ENCODE measurements at regions not wholly inside any gene's neighbourhood (a gene's known extent, or its start where the extent isn't known, plus 50 kb on each side); places are given as distances from the start of the nearest gene placed in this dataset.
"Not testable (repeated sequence)": the region's sequence is repeated elsewhere in the genome, so short reads cannot be mapped to it uniquely, and the experiment has no call there.

- TF ChIP-seq EZH2 (IDR thresholded peaks at IDR 0.05; ENCODE audit: low read length, missing control alignments) = no peak
- TF ChIP-seq, protein P1, sequence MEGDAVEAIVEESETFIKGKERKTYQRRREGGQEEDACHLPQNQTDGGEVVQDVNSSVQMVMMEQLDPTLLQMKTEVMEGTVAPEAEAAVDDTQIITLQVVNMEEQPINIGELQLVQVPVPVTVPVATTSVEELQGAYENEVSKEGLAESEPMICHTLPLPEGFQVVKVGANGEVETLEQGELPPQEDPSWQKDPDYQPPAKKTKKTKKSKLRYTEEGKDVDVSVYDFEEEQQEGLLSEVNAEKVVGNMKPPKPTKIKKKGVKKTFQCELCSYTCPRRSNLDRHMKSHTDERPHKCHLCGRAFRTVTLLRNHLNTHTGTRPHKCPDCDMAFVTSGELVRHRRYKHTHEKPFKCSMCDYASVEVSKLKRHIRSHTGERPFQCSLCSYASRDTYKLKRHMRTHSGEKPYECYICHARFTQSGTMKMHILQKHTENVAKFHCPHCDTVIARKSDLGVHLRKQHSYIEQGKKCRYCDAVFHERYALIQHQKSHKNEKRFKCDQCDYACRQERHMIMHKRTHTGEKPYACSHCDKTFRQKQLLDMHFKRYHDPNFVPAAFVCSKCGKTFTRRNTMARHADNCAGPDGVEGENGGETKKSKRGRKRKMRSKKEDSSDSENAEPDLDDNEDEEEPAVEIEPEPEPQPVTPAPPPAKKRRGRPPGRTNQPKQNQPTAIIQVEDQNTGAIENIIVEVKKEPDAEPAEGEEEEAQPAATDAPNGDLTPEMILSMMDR (conservative IDR thresholded peaks at IDR 0.05 in 1 of 2, IDR thresholded peaks at IDR 0.05 in 1 of 2; ENCODE audit: low read depth in 1 of 2, low read length in 2 of 2) = no peak
These were observed 322.3 kb upstream of the SETBP1 start for GRCh38 chr18:44358402-44358801.

GRCh38 chr18:44359741-44360140 lies 320.9 kb upstream of the SETBP1 start:
- not testable (repeated sequence) for H3K4me3 ChIP-seq (replicated peaks in 1 of 4; ENCODE audit: control extremely low read depth in 1 of 4, insufficient read depth in 1 of 4, low read depth in 3 of 4, low read length in 4 of 4); H3K27ac ChIP-seq (ENCODE audit: insufficient read depth, low read length); H3K4me1 ChIP-seq (ENCODE audit: control insufficient read depth, extremely low read depth, insufficient read depth, low read length); H3K27me3 ChIP-seq (ENCODE audit: control insufficient read depth, insufficient read depth, low read length); H2AFZ ChIP-seq (ENCODE audit: low read length); H3K9ac ChIP-seq (ENCODE audit: insufficient read depth, low read length); H4K20me1 ChIP-seq (ENCODE audit: control insufficient read depth, extremely low read depth, insufficient read depth, low read length); H3K36me3 ChIP-seq (ENCODE audit: control insufficient read depth, insufficient read depth, low read length); DNase-seq (ENCODE audit: low read depth in 2 of 2); H3K4me2 ChIP-seq (ENCODE audit: extremely low read depth, insufficient read depth, low read length); H3K9me3 ChIP-seq (ENCODE audit: control insufficient read depth, insufficient read depth, low read depth, low read length); H3K79me2 ChIP-seq (ENCODE audit: control insufficient read depth, insufficient read depth, low read length)

More at GRCh38 chr18:44358402-44358801, 322.3 kb upstream of the SETBP1 start:
- H3K4me2 ChIP-seq (ENCODE audit: extremely low read depth, insufficient read depth, low read length) = no peak overlapping the region
- H3K27me3 ChIP-seq (ENCODE audit: control insufficient read depth, insufficient read depth, low read length) = no peaks in the 10 kb centered on the region
- H3K36me3 ChIP-seq (ENCODE audit: control insufficient read depth, insufficient read depth, low read length) = no peaks in the 10 kb centered on the region
- no peak overlapping the region for H2AFZ ChIP-seq (ENCODE audit: low read length)
- H3K79me2 ChIP-seq (ENCODE audit: control insufficient read depth, insufficient read depth, low read length) = no peaks in the 10 kb centered on the region
- no peak overlapping the region for H3K27ac ChIP-seq (ENCODE audit: insufficient read depth, low read length)
- H3K9me3 ChIP-seq (ENCODE audit: control insufficient read depth, insufficient read depth, low read depth, low read length) = no peaks in the 10 kb centered on the region
- no peak for DNase-seq (ENCODE audit: low read depth in 2 of 2)
- H3K9ac ChIP-seq (ENCODE audit: insufficient read depth, low read length) = no peak overlapping the region
- H4K20me1 ChIP-seq (ENCODE audit: control insufficient read depth, extremely low read depth, insufficient read depth, low read length) = no peaks in the 10 kb centered on the region
- no peaks in the 10 kb centered on the region for H3K4me1 ChIP-seq (ENCODE audit: control insufficient read depth, extremely low read depth, insufficient read depth, low read length)
- H3K4me3 ChIP-seq (replicated peaks in 1 of 4; ENCODE audit: control extremely low read depth in 1 of 4, insufficient read depth in 1 of 4, low read depth in 3 of 4, low read length in 4 of 4) = no peak overlapping the region

GRCh38 chr18:44362213-44362612 lies 318.5 kb upstream of the SETBP1 start:
- H3K9me3 ChIP-seq (ENCODE audit: control insufficient read depth, insufficient read depth, low read depth, low read length); H4K20me1 ChIP-seq (ENCODE audit: control insufficient read depth, extremely low read depth, insufficient read depth, low read length); H3K27ac ChIP-seq (ENCODE audit: insufficient read depth, low read length); DNase-seq (ENCODE audit: low read depth in 2 of 2); H3K27me3 ChIP-seq (ENCODE audit: control insufficient read depth, insufficient read depth, low read length); H3K79me2 ChIP-seq (ENCODE audit: control insufficient read depth, insufficient read depth, low read length); H2AFZ ChIP-seq (ENCODE audit: low read length); H3K4me1 ChIP-seq (ENCODE audit: control insufficient read depth, extremely low read depth, insufficient read depth, low read length); H3K9ac ChIP-seq (ENCODE audit: insufficient read depth, low read length); H3K4me3 ChIP-seq (replicated peaks in 1 of 4; ENCODE audit: control extremely low read depth in 1 of 4, insufficient read depth in 1 of 4, low read depth in 3 of 4, low read length in 4 of 4); H3K36me3 ChIP-seq (ENCODE audit: control insufficient read depth, insufficient read depth, low read length); H3K4me2 ChIP-seq (ENCODE audit: extremely low read depth, insufficient read depth, low read length): not testable (repeated sequence)

DNA sequence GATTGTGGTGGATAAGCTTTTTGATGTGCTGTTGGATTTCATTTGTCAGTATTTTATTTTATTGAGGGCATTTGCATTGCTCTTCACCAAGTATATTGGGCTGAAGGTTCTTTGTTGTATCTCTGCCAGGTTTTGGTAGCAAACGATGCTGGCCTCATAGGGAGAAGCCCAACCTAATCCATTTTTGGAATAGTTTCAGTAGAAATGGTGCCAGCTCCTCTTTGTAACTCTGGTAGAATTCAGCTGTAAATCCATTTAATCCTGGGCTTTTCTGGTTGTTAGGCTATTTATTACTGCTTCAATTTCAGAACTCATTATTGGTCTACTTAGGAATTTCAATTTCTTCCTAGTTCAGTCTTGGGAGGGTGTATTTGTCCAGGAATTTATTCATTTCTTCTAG lies 309.8 kb upstream of the SETBP1 start:
- no peak for TF ChIP-seq EZH2 (IDR thresholded peaks at IDR 0.05; ENCODE audit: low read length, missing control alignments)
- TF ChIP-seq, protein P1 (conservative IDR thresholded peaks at IDR 0.05 in 1 of 2, IDR thresholded peaks at IDR 0.05 in 1 of 2; ENCODE audit: low read depth in 1 of 2, low read length in 2 of 2) = no peak
- H3K27ac ChIP-seq (ENCODE audit: insufficient read depth, low read length) = no peak overlapping the region
- no peaks in the 10 kb centered on the region for H3K79me2 ChIP-seq (ENCODE audit: control insufficient read depth, insufficient read depth, low read length)
- no peak overlapping the region for H2AFZ ChIP-seq (ENCODE audit: low read length)
- no peaks in the 10 kb centered on the region for H3K4me1 ChIP-seq (ENCODE audit: control insufficient read depth, extremely low read depth, insufficient read depth, low read length)
- no peaks in the 10 kb centered on the region for H3K36me3 ChIP-seq (ENCODE audit: control insufficient read depth, insufficient read depth, low read length)
- no peak overlapping the region for H3K9ac ChIP-seq (ENCODE audit: insufficient read depth, low read length)
- no peak for DNase-seq (ENCODE audit: low read depth in 2 of 2)
- no peaks in the 10 kb centered on the region for H3K27me3 ChIP-seq (ENCODE audit: control insufficient read depth, insufficient read depth, low read length)
- no peak overlapping the region for H3K4me2 ChIP-seq (ENCODE audit: extremely low read depth, insufficient read depth, low read length)
- H3K4me3 ChIP-seq (replicated peaks in 1 of 4; ENCODE audit: control extremely low read depth in 1 of 4, insufficient read depth in 1 of 4, low read depth in 3 of 4, low read length in 4 of 4) = no peak overlapping the region
- no peaks in the 10 kb centered on the region for H3K9me3 ChIP-seq (ENCODE audit: control insufficient read depth, insufficient read depth, low read depth, low read length)
- H4K20me1 ChIP-seq (ENCODE audit: control insufficient read depth, extremely low read depth, insufficient read depth, low read length) = no peaks in the 10 kb centered on the region
